ENCODE measurements at regions not wholly inside any gene's neighbourhood (a gene's known extent, or its start where the extent isn't known, plus 50 kb on each side); places are given as distances from the start of the nearest gene placed in this dataset.

- TF ChIP-seq CTCF (IDR thresholded peaks at IDR 0.05; ENCODE audit: unreplicated experiment), result no peak
- no peaks in the 10 kb centered on the region for H3K9me3 Mint-ChIP-seq (ENCODE audit: low read depth, unreplicated experiment)
- no peak overlapping the region for H3K4me3 Mint-ChIP-seq (ENCODE audit: low read depth, unreplicated experiment)
- no peak overlapping the region for H3K27ac Mint-ChIP-seq (ENCODE audit: unreplicated experiment)
- no peaks in the 10 kb centered on the region for H3K27me3 Mint-ChIP-seq (ENCODE audit: unreplicated experiment)
- CTCF ChIA-PET, result no interaction called here
- H3K4me1 Mint-ChIP-seq (ENCODE audit: low read depth, unreplicated experiment), result no peaks in the 10 kb centered on the region
- intact Hi-C loops (cut with micrococcal nuclease; ENCODE audit: unreplicated experiment), result no loop called here
- DNase-seq, result no peak
- BruUV-seq (replicated peaks), result no TSS peak
- H3K36me3 Mint-ChIP-seq (ENCODE audit: insufficient read depth, unreplicated experiment), result no peaks in the 10 kb centered on the region
Measured at GRCh38 chr4:125262502-125262901, 52.3 kb upstream of the FAT4 start.

DNA sequence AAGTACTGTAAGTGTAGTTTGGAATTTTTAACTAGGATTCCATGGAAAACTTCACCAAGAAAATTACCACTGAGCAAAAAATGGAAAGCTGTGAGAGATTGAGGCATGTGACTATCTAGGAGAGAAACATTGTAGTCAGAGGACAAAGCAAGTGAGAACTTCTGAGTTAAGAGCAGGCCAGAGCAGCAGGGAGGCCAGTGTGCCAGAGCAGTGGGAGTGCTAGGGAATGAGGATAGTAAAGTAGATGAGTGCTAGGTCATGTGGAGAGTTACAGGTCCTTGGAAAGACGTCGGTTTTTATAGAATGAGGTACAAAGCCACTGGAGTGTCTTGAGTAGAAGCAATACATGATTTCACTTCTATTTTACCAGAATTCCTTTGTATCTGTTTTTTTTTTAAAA, 52.7 kb upstream of the FAT4 start:
- H3K9me3 Mint-ChIP-seq (ENCODE audit: low read depth, unreplicated experiment), result no peaks in the 10 kb centered on the region
- no peak overlapping the region for H3K27ac Mint-ChIP-seq (ENCODE audit: unreplicated experiment)
- H3K4me3 Mint-ChIP-seq (ENCODE audit: low read depth, unreplicated experiment), result no peak overlapping the region
- H3K36me3 Mint-ChIP-seq (ENCODE audit: insufficient read depth, unreplicated experiment), result no peaks in the 10 kb centered on the region
- TF ChIP-seq CTCF (IDR thresholded peaks at IDR 0.05; ENCODE audit: unreplicated experiment), result no peak
- intact Hi-C loops (cut with micrococcal nuclease; ENCODE audit: unreplicated experiment), result no loop called here
- no TSS peak for BruUV-seq (replicated peaks)
- no peaks in the 10 kb centered on the region for H3K4me1 Mint-ChIP-seq (ENCODE audit: low read depth, unreplicated experiment)
- no peaks in the 10 kb centered on the region for H3K27me3 Mint-ChIP-seq (ENCODE audit: unreplicated experiment)
- CTCF ChIA-PET, result no interaction called here
- DNase-seq, result no peak

GRCh38 chr4:125254106-125254505, 60.6 kb upstream of the FAT4 start:
- intact Hi-C loops (cut with micrococcal nuclease; ENCODE audit: unreplicated experiment), result no loop called here
- H3K4me3 Mint-ChIP-seq (ENCODE audit: low read depth, unreplicated experiment), result no peak overlapping the region
- no peaks in the 10 kb centered on the region for H3K9me3 Mint-ChIP-seq (ENCODE audit: low read depth, unreplicated experiment)
- H3K4me1 Mint-ChIP-seq (ENCODE audit: low read depth, unreplicated experiment), result no peaks in the 10 kb centered on the region
- CTCF ChIA-PET, result no interaction called here
- TF ChIP-seq CTCF (IDR thresholded peaks at IDR 0.05; ENCODE audit: unreplicated experiment), result no peak
- no peak overlapping the region for H3K27ac Mint-ChIP-seq (ENCODE audit: unreplicated experiment)
- no peak for DNase-seq
- no peaks in the 10 kb centered on the region for H3K27me3 Mint-ChIP-seq (ENCODE audit: unreplicated experiment)
- BruUV-seq (replicated peaks), result no TSS peak
- no peaks in the 10 kb centered on the region for H3K36me3 Mint-ChIP-seq (ENCODE audit: insufficient read depth, unreplicated experiment)

- DNase-seq, result no peak
Measured at GRCh38 chr4:125244848-125245450, 69.8 kb upstream of the FAT4 start.

More at GRCh38 chr4:125244848-125245450, 69.8 kb upstream of the FAT4 start:
- Mint-ChIP-seq H3K27me3 (ENCODE audit: unreplicated experiment) (no peaks in the 10 kb centered on the region), H3K36me3 (ENCODE audit: insufficient read depth, unreplicated experiment) (no peaks in the 10 kb centered on the region), H3K4me1 (ENCODE audit: low read depth, unreplicated experiment) (no peaks in the 10 kb centered on the region), H3K9me3 (ENCODE audit: low read depth, unreplicated experiment) (no peaks in the 10 kb centered on the region), H3K4me3 (ENCODE audit: low read depth, unreplicated experiment) (no peak overlapping the region), H3K27ac (ENCODE audit: unreplicated experiment) (no peak overlapping the region)
- CTCF ChIA-PET, result no interaction called here
- BruUV-seq (replicated peaks), result no TSS peak
- intact Hi-C loops (cut with micrococcal nuclease; ENCODE audit: unreplicated experiment), result loop anchor here (1.0 to 10.0 kb wide), 3 partner anchors 300 to 911 kb away; no protein-coding TSS in a partner anchor
- TF ChIP-seq CTCF (IDR thresholded peaks at IDR 0.05; ENCODE audit: unreplicated experiment), result no peak

Data from Calu3 (cell line).